GM21723 (cell line): ENCODE measurements at regions not wholly inside any gene's neighbourhood (a gene's known extent, or its start where the extent isn't known, plus 50 kb on each side); places are given as distances from the start of the nearest gene placed in this dataset.
"Not testable (repeated sequence)": the region's sequence is repeated elsewhere in the genome, so short reads cannot be mapped to it uniquely, and the experiment has no call there.

Experiments used
- ATAC-seq: cut with Tn5 transposase; IDR thresholded peaks from one replicate; pipeline ENCODE4 v1.9.1; 2021; ENCODE audit warnings: mild to moderate bottlenecking, moderate library complexity; ENCODE audit not compliant: unreplicated experiment

GRCh38 chr3:145079436-145079835 is 1081.5 kb downstream of the PLOD2 start:
- ATAC-seq = no peak

GRCh38 chr3:145087038-145087437 is 1073.9 kb downstream of the PLOD2 start:
- ATAC-seq = no peak

DNA sequence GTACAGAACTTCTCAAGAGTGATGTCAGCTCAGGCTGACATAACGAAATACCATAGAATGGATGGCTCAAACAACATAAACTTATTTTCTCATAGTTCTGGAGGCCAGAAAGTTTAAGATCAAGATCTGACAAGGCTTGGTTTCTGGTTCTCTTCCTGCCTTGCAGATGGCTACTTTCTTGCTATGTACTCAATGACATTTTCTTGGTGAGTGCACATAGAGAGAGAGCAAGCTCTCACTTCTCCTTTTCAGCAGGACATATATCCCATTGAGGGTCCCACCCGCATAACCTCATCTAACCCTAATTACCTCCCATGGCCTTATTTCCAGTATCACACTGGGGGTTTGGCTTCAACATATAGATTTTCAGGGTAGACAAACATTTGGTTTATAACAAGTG is 1072.1 kb downstream of the PLOD2 start:
- ATAC-seq = peak; percentile 73

DNA sequence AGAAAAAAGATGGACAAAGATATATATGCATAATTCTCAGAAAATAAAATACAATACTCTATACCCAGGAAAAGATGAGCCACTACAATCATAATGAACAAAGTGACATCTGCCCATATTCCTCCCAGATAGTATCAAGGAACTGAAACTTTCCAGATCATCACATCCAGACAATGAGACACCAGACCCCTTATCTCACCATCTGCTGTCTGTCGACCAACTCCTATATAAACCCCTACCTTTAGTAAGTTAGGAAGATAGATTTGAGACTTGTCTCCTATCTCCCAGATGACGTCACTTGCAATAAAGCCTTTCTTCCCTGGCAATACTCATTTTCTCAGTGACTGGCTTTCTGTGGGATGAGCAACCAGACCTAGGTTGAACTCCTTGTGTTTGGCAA is 1071.6 kb downstream of the PLOD2 start:
- no peak for ATAC-seq

DNA sequence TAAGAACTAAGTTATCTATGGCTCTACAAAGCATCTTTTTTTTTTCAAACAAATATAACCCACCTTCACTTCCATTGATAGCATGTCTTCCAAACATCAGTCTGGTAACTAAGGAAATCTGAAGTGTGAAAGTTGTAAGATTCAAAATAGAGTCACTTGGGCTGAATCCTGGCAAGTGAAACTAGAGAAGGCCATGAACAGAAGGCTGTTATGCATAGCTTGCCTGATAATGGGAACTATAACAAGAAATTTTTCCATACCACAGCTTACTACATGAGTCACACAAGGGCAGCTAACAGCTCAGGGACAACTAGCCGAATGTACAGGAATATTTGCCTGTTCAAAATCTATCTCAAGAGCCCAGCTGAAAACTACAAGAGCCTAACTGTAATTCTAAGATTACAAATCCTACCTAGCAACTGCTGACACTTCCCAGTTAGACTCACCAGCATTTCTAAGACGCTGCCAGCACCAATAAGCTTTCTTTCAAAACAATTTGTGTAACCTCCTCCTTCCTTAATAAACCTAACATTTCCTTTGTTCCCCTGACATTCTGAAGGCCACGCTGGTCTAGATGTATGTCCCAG is 1066.5 kb downstream of the PLOD2 start:
- peak; percentile 98 for ATAC-seq

- ATAC-seq = not testable (repeated sequence)
Measured at GRCh38 chr3:145111141-145111540, 1049.8 kb downstream of the PLOD2 start.

DNA sequence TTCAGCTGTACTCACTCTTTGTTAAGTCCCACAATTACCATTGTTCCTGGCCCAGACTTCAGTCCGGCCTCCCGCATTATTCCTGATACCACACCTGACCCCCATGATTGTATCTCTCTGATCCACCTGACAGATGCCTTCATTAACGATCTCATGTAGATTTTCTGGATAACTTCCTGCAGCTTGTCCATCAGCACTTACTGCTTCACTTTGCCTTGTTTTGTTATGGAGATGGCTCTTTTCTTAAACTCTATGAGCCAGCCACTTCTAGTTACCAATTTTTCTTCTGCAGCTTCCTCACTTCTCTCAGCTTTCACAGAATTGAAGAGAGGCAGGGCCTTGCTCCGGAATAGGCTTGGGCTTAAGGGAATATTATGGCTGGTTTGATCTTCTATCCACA is 1044.2 kb downstream of the PLOD2 start:
- ATAC-seq = no peak

DNA sequence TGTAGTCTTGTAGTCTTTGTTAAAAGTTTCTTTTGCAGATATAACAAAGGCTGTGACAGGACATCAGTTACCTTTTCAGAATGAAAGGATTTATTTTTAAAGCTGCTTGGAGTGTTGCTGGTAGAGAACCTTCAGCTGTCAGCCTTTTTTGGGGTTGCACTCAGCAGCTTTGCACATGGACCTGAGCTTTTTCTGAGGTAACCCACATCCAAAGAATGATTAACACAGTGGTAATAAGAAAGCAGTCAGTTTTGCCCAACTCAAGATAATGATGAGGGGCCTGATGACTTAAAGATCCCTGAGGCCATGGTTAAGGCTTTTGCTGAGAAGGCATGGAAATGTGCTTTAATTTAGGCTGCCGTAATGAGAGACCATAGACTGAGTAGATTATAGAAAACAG is 1042.7 kb downstream of the PLOD2 start:
- no peak for ATAC-seq

- no peak for ATAC-seq
Measured at GRCh38 chr3:145124900-145125678, 1035.9 kb downstream of the PLOD2 start.

DNA sequence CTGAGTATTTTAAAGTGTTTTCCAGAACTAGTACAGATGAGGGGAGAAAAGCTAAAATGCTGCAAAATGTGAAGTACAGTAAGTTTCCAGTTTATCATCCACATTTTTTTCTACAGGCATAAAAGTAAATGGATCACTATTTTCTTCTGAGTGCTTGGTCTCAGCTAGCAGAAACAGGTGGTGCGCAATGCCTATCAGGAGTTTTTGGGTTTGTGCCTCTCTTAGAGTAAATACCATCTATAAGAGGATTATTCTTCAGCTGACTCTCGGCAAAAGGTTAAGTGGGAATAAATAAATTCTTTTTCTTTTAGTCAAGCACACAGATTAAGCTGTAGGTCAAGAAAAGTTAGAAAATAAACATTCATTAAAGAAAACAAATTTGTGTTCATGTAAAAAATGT is 1027.7 kb downstream of the PLOD2 start:
- ATAC-seq = no peak

- ATAC-seq = no peak
Measured at GRCh38 chr3:145134738-145135137, 1026.2 kb downstream of the PLOD2 start.

DNA sequence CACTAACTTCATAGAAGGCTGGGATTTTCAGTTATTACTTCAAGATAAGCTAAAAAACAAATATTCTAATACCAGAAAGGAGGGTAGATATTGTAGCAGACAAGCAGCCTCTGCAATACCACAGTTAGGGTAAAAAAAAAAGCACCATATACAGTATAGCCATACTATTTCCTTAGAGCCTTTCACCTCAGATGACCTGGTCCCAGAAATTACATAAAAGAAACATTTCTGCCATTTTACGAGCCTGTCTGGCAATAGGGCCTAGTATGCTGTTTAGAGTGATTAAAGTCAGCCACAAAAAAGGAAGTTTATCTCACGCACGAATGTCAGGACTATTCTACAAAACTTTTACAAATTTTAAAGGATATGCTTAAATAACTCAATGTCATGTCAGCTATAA is 1016.6 kb downstream of the PLOD2 start:
- no peak for ATAC-seq

GRCh38 chr3:145145461-145145860 is 1015.5 kb downstream of the PLOD2 start:
- ATAC-seq = no peak

DNA sequence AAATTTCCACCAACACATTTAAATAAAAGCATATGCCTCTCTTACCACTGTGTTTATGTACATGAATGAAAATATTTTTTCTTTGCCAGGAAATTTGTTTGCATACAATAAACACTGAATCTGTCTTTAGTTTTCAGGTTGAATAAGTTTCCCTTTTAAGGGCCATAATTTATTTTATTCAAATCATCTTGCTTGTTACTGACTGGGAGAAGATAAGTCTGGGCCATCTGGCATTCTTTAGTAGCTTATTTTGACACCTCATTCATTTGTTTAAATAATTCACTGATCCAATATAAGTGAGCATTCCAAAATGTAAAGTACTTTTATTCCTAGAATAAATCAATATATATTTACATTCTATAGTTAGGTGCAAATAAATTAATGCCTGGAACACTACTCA is 1001.3 kb downstream of the PLOD2 start:
- ATAC-seq = no peak

DNA sequence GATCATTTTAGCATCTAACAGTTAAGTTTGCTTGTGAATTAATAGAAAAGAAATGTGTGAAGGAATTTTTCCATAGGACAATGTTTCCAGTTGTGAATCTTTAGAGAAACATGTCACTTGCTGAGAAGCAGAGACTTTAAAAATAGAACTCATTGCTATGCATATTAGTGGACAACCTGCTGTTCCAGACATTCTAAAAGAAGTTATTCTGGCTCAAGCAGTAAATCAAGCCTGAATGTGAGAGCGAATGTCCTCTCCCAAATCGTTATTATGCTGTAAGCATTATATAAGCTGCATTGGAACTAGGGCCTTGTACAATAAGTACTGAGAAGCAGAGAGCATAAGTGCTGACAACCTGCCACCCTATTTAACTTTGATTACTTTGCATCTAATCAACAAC is 990.9 kb downstream of the PLOD2 start:
- no peak for ATAC-seq

- ATAC-seq = no peak
Measured at GRCh38 chr3:145175626-145176025, 985.4 kb downstream of the PLOD2 start.

- no peak for ATAC-seq
Measured at GRCh38 chr3:145176907-145177306, 984.1 kb downstream of the PLOD2 start.

DNA sequence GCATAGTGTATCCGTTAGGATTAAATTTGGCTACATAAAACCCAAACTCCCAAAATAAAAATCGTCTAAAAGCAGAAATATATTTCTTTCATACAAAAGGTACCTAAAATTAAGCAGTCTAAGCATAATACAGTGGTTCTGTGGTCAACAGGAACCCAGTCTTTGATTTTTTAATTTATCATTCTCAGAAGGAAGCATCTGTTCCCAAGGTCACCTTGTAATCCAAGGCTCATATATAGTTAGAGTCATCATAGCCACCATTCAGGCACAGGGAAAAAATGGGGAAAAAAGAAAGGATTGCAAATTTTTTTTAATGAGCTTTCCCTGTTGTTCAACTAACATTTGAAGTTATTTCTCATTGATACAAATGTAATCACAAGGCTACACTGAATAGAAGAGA is 983.2 kb downstream of the PLOD2 start:
- ATAC-seq = no peak

DNA sequence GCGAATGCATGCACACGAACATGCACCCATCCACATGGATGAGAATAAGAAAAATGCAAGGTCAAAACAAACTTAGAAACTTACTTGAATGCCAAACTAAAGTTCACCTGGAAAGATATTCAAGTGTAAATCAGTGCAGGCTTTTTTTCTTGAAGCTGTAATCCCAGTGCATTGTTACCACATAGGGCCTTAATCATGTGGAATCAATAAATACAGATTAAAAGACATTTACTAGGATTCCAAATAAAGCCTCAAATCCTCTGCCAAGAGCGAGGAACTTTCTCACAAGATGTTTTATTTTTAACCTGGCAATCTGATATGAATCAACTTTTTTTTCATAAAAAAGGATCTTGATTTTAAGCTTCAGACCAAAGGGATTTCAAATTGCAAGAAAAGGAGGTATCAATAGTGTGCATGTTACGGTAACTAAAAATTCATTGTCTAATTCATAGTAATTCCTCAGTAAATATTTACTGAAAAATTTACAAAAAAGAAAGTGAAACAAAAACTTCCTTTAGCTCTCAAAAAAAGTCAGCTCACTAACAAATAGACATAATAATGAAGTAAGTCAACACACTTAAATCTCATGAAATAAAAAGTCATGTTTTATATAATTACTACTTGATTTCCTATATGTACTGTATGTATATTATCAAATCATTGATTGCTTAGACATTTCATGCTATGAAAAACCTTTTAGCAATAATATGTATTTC is 978.6 kb downstream of the PLOD2 start:
- no peak for ATAC-seq

DNA sequence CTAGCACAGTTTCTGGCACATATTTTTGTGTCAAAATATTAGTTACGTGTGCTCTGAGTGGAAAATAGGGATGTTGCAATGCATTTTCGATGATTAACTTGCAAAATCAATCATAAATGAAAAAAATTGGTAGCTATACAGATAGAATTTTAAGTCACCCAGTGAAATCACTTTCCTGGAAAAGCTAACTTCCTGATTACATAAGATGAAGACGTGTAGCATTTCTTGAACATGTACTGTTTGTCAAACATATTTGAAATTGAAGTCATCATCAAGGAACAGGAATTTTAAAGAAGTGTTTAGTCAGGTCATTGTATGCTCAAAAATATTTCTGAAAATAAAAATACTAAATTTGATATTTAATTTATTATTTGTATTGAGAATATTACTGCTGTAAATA is 977.7 kb downstream of the PLOD2 start:
- no peak for ATAC-seq

DNA sequence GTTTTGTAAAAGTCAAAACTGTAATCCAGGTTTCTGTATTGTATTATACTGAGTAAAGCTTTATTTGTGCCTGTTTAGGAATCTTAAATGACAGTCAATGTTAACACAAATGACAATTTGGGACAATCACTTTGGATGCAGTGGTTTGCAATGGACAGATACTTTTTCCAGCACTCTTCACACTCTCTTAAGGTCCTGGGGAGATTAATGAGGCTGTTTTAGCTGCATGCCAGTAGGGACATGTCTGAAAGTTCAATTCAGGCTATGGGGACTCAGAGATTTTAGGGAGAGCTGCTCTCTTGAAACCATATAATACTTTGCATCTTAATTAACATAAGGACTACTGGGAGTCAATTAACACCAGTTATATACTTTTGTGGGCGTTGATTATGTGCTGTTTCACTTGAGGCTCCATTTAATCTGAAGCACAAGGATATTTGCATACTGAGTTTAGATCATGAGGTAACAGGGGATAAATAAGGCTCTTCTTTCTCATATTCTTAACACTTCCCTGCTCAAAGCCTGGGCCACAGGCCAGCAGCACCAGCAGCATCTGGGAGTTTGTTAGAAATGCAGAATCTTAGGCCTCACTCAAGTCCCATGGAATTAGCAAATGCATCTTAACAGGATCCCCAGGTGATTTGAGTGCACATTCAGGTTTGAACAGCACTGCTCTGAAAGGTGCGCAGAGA is 972.8 kb downstream of the PLOD2 start:
- no peak for ATAC-seq

- ATAC-seq = no peak
Measured at GRCh38 chr3:145190138-145190537, 970.8 kb downstream of the PLOD2 start.
